Esophagus mucosa (tissue), 1 donor: ENCODE measurements at regions not wholly inside any gene's neighbourhood (a gene's known extent, or its start where the extent isn't known, plus 50 kb on each side); places are given as distances from the start of the nearest gene placed in this dataset.
"Not testable (repeated sequence)": the region's sequence is repeated elsewhere in the genome, so short reads cannot be mapped to it uniquely, and the experiment has no call there.

Experiments used
- ATAC-seq: fragments of 200-7000 bp; cut with Tn5 transposase; one replicate; pipeline ENCODE4 v1.9.1; 2020
- donor health status: DM: yes; HTN: yes; CAD: no.

GRCh38 chr22:49361164-49361563 is 466.5 kb downstream of the BRD1 start:
- no peak for ATAC-seq

- ATAC-seq = no peak
These were observed 466.9 kb downstream of the BRD1 start for GRCh38 chr22:49360746-49361145.

- ATAC-seq = no peak
These were observed 468.6 kb downstream of the BRD1 start for GRCh38 chr22:49359076-49359475.

DNA sequence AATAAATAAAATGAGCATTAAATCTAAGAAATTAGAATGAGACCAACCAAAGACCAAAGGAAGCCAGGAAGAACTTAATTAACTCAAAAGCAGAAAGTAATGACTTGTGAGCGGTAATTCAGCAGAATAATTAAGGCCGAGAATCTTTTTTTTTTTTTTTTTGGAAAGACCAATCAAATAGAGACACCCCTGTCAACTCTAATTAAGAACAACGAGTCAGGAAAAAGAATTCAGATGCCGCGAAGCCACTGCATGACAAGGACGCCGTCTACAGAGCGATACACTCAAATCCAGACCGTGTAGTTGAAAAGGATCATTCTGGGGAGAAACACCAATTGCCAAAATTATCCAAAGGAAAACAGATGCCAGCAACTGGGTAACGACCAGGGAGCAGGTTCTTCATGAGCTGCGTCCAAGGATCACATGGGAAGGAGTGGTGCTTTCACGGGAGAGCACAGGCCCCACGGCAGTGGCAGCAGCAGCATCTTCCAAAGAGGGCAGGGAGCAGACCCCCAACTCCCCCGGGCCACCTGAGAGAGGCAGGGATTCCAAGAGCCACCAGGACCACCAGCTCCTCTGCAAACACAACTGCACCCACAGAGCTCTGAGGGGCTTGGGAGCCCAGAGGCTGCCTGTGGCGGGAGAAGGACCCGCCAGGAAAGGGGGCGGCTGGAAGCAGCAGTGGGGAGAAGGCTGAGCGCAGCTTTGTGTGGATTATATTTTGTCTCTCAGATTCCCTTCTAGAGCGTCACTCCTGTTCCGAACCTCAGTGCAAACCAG is 469.8 kb downstream of the BRD1 start:
- ATAC-seq = no peak

- ATAC-seq = no peak
These were observed 471.2 kb downstream of the BRD1 start for GRCh38 chr22:49356428-49356827.

- no peak for ATAC-seq
These were observed 472.3 kb downstream of the BRD1 start for GRCh38 chr22:49355211-49355920.

DNA sequence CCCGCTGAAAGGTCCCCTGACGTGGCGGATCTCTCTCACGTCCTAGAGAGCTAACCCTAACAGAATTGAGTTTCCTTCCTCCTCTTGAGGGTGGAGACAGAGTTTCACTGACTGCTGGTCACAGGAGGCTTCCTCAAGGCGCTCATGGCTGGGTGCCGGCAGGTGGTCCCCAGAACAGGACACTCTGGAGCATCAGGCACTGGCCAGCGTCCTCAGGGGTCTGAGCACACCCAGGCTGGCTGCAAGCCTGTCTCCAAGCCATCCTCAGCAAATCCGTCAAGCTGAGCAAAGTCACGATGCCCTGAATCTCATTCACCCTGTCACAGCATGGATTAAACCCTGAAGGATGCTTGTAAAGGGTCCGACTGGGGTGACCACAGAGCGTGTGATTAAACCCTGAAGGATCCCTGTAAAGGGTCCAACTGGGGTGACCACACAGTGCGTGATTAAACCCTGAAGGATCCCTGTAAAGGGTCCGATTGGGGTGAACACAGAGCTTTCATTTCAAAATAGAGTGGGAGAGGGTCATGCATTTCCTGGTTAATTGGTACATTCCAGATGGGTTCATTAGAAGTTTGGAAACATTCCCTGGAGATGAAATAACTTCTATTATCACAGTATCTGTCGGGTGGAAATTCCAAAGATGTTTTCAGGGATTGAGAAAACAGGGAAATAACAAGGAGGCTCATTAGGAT is 473.0 kb downstream of the BRD1 start:
- no peak for ATAC-seq

DNA sequence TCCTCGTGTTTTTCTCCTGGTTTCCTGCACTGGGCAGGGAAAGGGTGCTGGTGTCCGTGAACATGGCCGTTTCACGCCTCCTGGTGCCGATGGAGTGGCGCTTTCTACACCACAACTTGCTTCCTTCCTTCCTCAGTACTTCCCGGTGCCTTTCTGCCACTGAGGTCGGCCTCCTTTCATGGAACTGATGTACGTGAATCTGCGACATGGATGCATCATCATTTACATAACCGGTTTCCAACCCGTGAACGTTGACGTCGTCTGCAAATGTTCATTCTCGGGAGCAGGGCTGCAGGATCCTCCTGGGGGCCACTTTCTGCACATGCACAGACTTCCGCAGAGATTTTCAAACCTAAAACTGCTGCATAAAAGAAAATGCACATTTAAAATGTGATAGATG is 474.4 kb downstream of the BRD1 start:
- ATAC-seq = no peak

DNA sequence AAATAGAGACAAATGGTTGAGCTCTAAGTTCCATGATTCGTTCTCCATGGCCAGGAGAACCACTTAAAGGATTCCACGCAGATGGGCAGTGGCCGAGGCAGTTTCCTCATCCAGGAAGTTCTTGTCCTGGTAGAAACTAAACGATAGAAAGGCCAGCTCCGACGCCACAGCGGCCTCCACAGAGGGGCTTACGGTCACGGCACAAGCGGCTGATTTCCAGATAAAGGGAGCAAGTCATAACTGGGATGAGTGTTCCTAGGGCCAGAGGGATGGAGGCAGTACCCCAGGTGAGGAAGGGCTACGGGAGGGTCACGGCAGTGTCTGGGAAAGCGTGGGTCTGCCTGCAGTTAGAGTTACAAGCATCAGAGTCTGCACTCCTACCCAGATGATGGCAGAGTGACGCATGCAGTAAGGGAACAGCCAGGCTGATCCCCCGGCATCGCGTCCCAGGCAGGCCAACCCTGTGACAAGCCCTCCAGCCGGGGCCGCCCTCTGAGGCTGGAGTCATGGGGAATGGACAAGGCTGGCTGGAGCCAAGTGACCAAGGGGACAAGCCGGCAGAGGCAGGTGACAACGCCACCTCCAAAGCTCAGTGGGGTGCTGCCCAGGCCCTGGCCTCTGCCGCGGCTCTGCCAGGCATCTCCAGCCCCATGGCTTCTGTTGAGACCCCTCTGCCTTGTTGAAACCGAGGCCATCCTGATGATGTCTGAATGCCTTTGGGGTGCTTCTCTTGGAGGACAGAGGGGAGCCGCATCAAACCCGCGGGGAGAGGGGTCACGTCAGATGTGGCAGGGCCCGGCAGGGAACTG is 475.1 kb downstream of the BRD1 start:
- no peak for ATAC-seq

DNA sequence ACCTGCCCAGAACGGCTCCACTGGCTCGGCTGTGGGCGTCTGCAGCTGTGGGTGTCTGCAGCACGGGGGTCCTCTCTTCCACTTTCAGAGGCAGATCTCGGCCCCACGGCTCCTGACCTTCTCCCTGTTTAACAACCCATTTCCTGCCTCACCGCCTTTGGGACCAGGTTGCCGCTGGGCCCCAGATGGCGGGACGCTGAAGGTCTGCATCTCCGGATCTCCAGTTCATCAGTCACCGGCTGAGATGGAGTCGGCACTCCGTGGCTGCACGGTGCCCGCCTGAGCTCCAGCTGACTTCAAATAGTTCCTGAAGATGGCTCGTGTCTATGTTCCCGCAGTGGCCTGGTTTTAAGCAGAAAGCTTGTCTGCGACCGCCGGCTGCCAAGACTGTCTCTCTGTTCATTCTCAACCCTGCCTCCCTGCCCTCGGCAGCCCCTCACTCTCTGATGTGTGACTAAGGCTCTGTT is 475.9 kb downstream of the BRD1 start:
- ATAC-seq = no peak

DNA sequence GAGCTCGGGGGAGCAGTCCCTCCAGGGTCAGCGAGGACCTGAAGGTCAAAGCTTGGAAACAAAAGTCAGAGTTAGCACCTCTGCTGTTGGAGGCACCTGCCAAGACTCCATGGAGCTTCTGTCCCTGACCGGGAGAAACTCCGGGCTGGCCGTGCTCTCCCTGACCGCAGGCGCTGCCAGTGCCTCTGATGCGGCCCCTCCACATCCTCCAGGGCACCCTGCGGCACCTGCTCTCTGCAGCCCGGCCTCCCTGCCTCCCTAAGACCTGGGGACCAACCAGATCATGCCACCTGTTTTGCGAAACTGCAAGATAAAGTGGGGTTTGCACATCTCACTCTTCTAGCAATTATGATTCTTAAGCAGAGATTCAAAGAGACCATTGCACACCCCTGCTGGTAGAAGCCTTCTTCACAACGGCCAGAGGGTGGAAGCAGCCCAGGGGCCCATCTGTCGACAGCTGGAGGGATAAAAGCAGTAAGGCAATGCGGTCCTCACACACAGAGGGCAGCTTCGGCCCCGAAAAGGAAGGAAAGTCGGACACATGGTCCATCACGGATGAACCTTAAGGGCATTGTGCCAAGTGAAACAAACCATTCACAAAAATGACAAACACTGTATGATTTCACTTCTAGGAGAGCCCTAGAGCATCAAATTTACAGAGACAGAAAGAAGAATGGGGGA is 477.1 kb downstream of the BRD1 start:
- no peak for ATAC-seq

DNA sequence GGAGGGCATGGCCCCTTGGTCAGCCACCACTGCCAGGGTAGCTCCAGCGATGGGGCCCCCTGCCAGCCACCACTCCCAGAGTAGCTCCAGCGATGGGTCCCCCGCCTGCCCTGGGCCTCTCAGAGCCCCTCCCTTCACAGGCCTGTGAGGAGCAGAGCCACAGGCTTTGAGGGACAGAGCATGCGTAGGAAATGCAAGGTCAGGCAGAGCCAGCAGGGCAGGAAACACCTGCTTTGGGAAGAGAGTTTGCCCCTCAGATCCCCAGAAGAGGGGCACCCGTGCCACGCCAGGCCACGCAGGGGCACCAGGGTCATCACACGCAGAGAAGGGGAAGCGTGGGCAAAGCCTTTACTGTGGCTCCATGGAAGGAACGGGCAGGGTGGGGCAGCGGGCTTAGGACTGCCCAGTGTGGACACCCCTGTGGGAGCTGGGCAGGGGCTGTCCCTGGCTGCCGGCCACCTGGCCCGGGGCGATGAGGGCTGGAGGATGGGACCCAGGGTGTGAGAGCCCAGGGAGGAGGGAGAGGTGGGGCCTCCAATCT is 477.8 kb downstream of the BRD1 start:
- no peak for ATAC-seq

DNA sequence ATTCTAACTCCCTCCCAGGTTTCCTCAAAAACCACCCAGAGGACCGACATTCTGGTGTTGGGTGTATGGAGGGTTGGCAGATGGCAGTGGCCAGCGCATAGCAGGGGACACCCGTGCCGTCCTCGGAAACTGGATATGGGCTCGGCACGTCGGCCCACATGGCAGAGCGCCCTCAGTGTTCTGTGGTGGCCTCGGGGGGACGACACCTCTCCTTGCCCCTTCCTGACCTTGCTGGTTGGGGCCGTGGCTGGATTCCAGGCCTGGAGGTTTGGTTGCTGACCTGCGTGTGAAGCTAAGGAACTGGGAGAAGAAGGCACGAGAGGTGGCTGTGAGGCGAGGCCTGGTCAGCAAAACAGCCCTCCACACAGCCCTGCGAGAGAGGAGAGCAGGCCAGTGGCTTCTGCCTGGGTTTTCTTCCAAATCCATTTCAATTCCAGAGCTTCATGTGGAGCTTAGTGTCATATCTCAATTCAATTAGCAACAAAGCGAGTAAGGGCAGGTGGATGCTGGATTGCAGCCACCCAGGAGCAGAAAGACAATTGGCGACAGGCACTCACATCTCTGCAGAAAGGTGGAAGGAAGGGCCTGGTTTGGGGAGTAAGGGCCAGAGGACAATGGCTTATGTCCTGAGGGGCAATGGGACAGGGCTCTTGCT is 478.4 kb downstream of the BRD1 start:
- no peak for ATAC-seq

GRCh38 chr22:49348631-49349030 is 479.0 kb downstream of the BRD1 start:
- no peak for ATAC-seq

- no peak for ATAC-seq
These were observed 480.3 kb downstream of the BRD1 start for GRCh38 chr22:49347376-49347775.

- no peak for ATAC-seq
These were observed 481.8 kb downstream of the BRD1 start for GRCh38 chr22:49345896-49346295.

GRCh38 chr22:49344656-49345055 is 483.0 kb downstream of the BRD1 start:
- no peak for ATAC-seq

DNA sequence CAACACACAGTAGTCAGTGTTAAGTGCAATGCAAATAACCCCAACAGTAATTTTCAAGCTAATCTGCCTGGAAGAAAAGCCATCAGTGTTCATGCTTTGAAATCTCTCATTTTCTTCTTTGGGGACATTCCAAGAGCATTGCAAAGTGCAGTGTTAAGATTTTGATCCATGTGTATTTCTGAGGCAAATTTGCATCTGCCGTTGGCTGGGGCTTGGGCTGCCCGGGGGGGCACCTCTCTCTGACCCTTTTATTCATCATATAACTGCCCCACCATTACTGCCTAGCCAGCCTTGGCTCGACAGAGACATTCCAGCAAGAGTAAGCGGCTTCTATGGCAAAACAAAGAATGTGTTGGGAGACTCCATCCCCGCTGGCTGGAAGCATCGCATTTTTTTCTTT is 483.5 kb downstream of the BRD1 start:
- ATAC-seq = no peak

GRCh38 chr22:49340406-49340805 is 487.3 kb downstream of the BRD1 start:
- ATAC-seq = no peak

DNA sequence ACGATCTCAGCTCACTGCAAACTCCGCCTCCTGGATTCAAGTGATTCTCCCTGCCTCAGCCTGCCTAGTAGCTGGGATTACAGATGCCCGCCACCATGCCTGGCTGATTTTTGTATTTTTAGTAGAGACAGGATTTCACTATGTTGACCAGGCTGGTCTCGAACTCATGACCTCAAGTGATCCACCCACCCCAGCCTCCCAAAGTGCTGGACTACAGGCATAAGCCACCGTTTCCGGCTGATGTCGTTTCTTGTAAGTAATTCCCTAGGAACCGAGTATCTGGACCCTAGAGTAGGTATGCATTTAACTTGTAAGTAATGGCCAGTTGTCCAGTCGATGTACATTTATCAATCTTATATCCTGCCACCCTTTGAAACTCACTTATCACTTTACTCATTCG is 491.2 kb downstream of the BRD1 start:
- not testable (repeated sequence) for ATAC-seq

GRCh38 chr22:49334976-49335375 is 492.7 kb downstream of the BRD1 start:
- ATAC-seq = no peak
